ENCODE measurements at regions not wholly inside any gene's neighbourhood (a gene's known extent, or its start where the extent isn't known, plus 50 kb on each side); places are given as distances from the start of the nearest gene placed in this dataset.

GRCh38 chr3:34015204-34016142 lies 217.0 kb downstream of the PDCD6IP start:
- peaks cover 21% of the 10 kb centered on the region for H3K27me3 Mint-ChIP-seq
- no peak overlapping the region for H3K27ac ChIP-seq (ENCODE audit: insufficient read depth, low read length, poor library complexity, severe bottlenecking)
- no peaks in the 10 kb centered on the region for H3K36me3 ChIP-seq (ENCODE audit: control insufficient read depth, insufficient read depth, low read length)

GRCh38 chr3:34016925-34017587 lies 218.6 kb downstream of the PDCD6IP start:
- H3K9me3 ChIP-seq (ENCODE audit: control insufficient read depth in 2 of 2, low read length in 2 of 2) = no peaks in the 10 kb centered on the region
- no peaks in the 10 kb centered on the region for H3K4me1 ChIP-seq (ENCODE audit: control insufficient read depth, insufficient read depth, low read length, poor library complexity, severe bottlenecking)
- Mint-ChIP-seq H3K27ac (peak overlapping the region in 1 of 3 donors; percentile 68), H3K9me3 (peaks cover 0 to 5% (median 0%) of the 10 kb centered on the region in 7 donors), H3K36me3 (no peaks in the 10 kb centered on the region), H3K27me3 (peaks cover 28% of the 10 kb centered on the region), H3K4me3 (peak overlapping the region in 2 of 4 donors; percentile 23 to 48), H3K4me1 (peaks cover 0 to 28% (median 13%) of the 10 kb centered on the region in 4 donors)
- H3K4me3 ChIP-seq (ENCODE audit: low read depth, low read length) = no peak overlapping the region
- H3K27ac ChIP-seq (ENCODE audit: insufficient read depth, low read length, poor library complexity, severe bottlenecking) = no peak overlapping the region
- H3K36me3 ChIP-seq (ENCODE audit: control insufficient read depth, insufficient read depth, low read length) = no peaks in the 10 kb centered on the region
- H3K27me3 ChIP-seq (ENCODE audit: control insufficient read depth, insufficient read depth, low read length) = no peaks in the 10 kb centered on the region
- ATAC-seq (ENCODE audit: low read depth in 2 of 2) (peak in 1 of 2 donors; percentile 44), DNase-seq (peak in 2 of 3 donors; percentile 13 to 69)

More at GRCh38 chr3:34015204-34016142, 217.0 kb downstream of the PDCD6IP start:
- H3K4me3 ChIP-seq (ENCODE audit: low read depth, low read length) = no peak overlapping the region
- H3K4me1 Mint-ChIP-seq = peaks cover 0 to 28% (median 13%) of the 10 kb centered on the region in 4 donors
- ATAC-seq (ENCODE audit: low read depth in 2 of 2) (no peak), DNase-seq (no peak)
- H3K9me3 Mint-ChIP-seq = peaks cover 0 to 5% (median 0%) of the 10 kb centered on the region in 7 donors
- H3K27ac Mint-ChIP-seq = no peak overlapping the region
- no peaks in the 10 kb centered on the region for H3K9me3 ChIP-seq (ENCODE audit: control insufficient read depth in 2 of 2, low read length in 2 of 2)
- no peaks in the 10 kb centered on the region for H3K27me3 ChIP-seq (ENCODE audit: control insufficient read depth, insufficient read depth, low read length)
- no peaks in the 10 kb centered on the region for H3K4me1 ChIP-seq (ENCODE audit: control insufficient read depth, insufficient read depth, low read length, poor library complexity, severe bottlenecking)
- no peak overlapping the region for H3K4me3 Mint-ChIP-seq
- no peaks in the 10 kb centered on the region for H3K36me3 Mint-ChIP-seq

GRCh38 chr3:34017757-34018156 lies 219.3 kb downstream of the PDCD6IP start:
- H3K27ac ChIP-seq (ENCODE audit: insufficient read depth, low read length, poor library complexity, severe bottlenecking) = no peak overlapping the region
- ATAC-seq (ENCODE audit: low read depth in 2 of 2) (no peak), DNase-seq (no peak)
- Mint-ChIP-seq H3K36me3 (no peaks in the 10 kb centered on the region), H3K27ac (peak overlapping the region in 1 of 3 donors; percentile 59), H3K27me3 (peaks cover 28% of the 10 kb centered on the region), H3K9me3 (peaks cover 0 to 5% (median 0%) of the 10 kb centered on the region in 7 donors), H3K4me3 (peak overlapping the region in 1 of 4 donors; percentile 48), H3K4me1 (peaks cover 0 to 28% (median 13%) of the 10 kb centered on the region in 4 donors)
- no peaks in the 10 kb centered on the region for H3K9me3 ChIP-seq (ENCODE audit: control insufficient read depth in 2 of 2, low read length in 2 of 2)
- no peak overlapping the region for H3K4me3 ChIP-seq (ENCODE audit: low read depth, low read length)
- no peaks in the 10 kb centered on the region for H3K27me3 ChIP-seq (ENCODE audit: control insufficient read depth, insufficient read depth, low read length)
- no peaks in the 10 kb centered on the region for H3K4me1 ChIP-seq (ENCODE audit: control insufficient read depth, insufficient read depth, low read length, poor library complexity, severe bottlenecking)
- no peaks in the 10 kb centered on the region for H3K36me3 ChIP-seq (ENCODE audit: control insufficient read depth, insufficient read depth, low read length)

- Histone ChIP-seq H3K36me3 (ENCODE audit: control insufficient read depth, insufficient read depth, low read length) (no peaks in the 10 kb centered on the region), H3K4me1 (ENCODE audit: control insufficient read depth, insufficient read depth, low read length, poor library complexity, severe bottlenecking) (no peaks in the 10 kb centered on the region), H3K4me3 (ENCODE audit: low read depth, low read length) (no peak overlapping the region), H3K9me3 (ENCODE audit: control insufficient read depth in 2 of 2, low read length in 2 of 2) (no peaks in the 10 kb centered on the region), H3K27me3 (ENCODE audit: control insufficient read depth, insufficient read depth, low read length) (no peaks in the 10 kb centered on the region), H3K27ac (ENCODE audit: insufficient read depth, low read length, poor library complexity, severe bottlenecking) (no peak overlapping the region)
- Mint-ChIP-seq H3K4me3 (no peak overlapping the region), H3K9me3 (peaks cover 0 to 5% (median 0%) of the 10 kb centered on the region in 7 donors), H3K4me1 (peaks cover 0 to 28% (median 13%) of the 10 kb centered on the region in 4 donors), H3K27me3 (peaks cover 28% of the 10 kb centered on the region), H3K27ac (no peak overlapping the region), H3K36me3 (no peaks in the 10 kb centered on the region)
- ATAC-seq (ENCODE audit: low read depth in 2 of 2) (no peak), DNase-seq (no peak)
Observed at GRCh38 chr3:34019158-34019557, 220.7 kb downstream of the PDCD6IP start.

- no peak overlapping the region for H3K4me3 ChIP-seq (ENCODE audit: low read depth, low read length)
- Mint-ChIP-seq H3K27ac (no peak overlapping the region), H3K4me1 (peaks cover 0 to 27% (median 13%) of the 10 kb centered on the region in 4 donors), H3K4me3 (no peak overlapping the region), H3K36me3 (no peaks in the 10 kb centered on the region), H3K9me3 (peaks cover 0 to 5% (median 0%) of the 10 kb centered on the region in 7 donors), H3K27me3 (peaks cover 28% of the 10 kb centered on the region)
- no peak overlapping the region for H3K27ac ChIP-seq (ENCODE audit: insufficient read depth, low read length, poor library complexity, severe bottlenecking)
- no peaks in the 10 kb centered on the region for H3K27me3 ChIP-seq (ENCODE audit: control insufficient read depth, insufficient read depth, low read length)
- H3K4me1 ChIP-seq (ENCODE audit: control insufficient read depth, insufficient read depth, low read length, poor library complexity, severe bottlenecking) = no peaks in the 10 kb centered on the region
- DNase-seq (no peak), ATAC-seq (ENCODE audit: low read depth in 2 of 2) (no peak)
- no peaks in the 10 kb centered on the region for H3K36me3 ChIP-seq (ENCODE audit: control insufficient read depth, insufficient read depth, low read length)
- H3K9me3 ChIP-seq (ENCODE audit: control insufficient read depth in 2 of 2, low read length in 2 of 2) = no peaks in the 10 kb centered on the region
Observed at GRCh38 chr3:34020170-34020569, 221.7 kb downstream of the PDCD6IP start.

- Histone ChIP-seq H3K27ac (ENCODE audit: insufficient read depth, low read length, poor library complexity, severe bottlenecking) (no peak overlapping the region), H3K36me3 (ENCODE audit: control insufficient read depth, insufficient read depth, low read length) (no peaks in the 10 kb centered on the region), H3K9me3 (ENCODE audit: control insufficient read depth in 2 of 2, low read length in 2 of 2) (no peaks in the 10 kb centered on the region), H3K4me3 (ENCODE audit: low read depth, low read length) (no peak overlapping the region), H3K27me3 (ENCODE audit: control insufficient read depth, insufficient read depth, low read length) (no peaks in the 10 kb centered on the region), H3K4me1 (ENCODE audit: control insufficient read depth, insufficient read depth, low read length, poor library complexity, severe bottlenecking) (no peaks in the 10 kb centered on the region)
- no peaks in the 10 kb centered on the region for H3K36me3 Mint-ChIP-seq
- H3K27ac Mint-ChIP-seq = no peak overlapping the region
- peaks cover 0 to 24% (median 13%) of the 10 kb centered on the region in 4 donors for H3K4me1 Mint-ChIP-seq
- no peak for DNase-seq
- no peak for ATAC-seq (ENCODE audit: low read depth in 2 of 2)
- peaks cover 28% of the 10 kb centered on the region for H3K27me3 Mint-ChIP-seq
- H3K4me3 Mint-ChIP-seq = no peak overlapping the region
- peaks cover 0 to 5% (median 0%) of the 10 kb centered on the region in 7 donors for H3K9me3 Mint-ChIP-seq
Observed at GRCh38 chr3:34020726-34021680, 222.6 kb downstream of the PDCD6IP start.

GRCh38 chr3:34022147-34022546 lies 223.7 kb downstream of the PDCD6IP start:
- Mint-ChIP-seq H3K27me3 (peaks cover 32% of the 10 kb centered on the region), H3K36me3 (no peaks in the 10 kb centered on the region), H3K27ac (no peak overlapping the region), H3K4me1 (peaks cover 0 to 18% (median 8%) of the 10 kb centered on the region in 4 donors), H3K9me3 (peaks cover 0 to 5% (median 0%) of the 10 kb centered on the region in 7 donors), H3K4me3 (no peak overlapping the region)
- ATAC-seq (ENCODE audit: low read depth in 2 of 2) (no peak), DNase-seq (no peak)
- Histone ChIP-seq H3K27ac (ENCODE audit: insufficient read depth, low read length, poor library complexity, severe bottlenecking) (no peak overlapping the region), H3K27me3 (ENCODE audit: control insufficient read depth, insufficient read depth, low read length) (no peaks in the 10 kb centered on the region), H3K4me1 (ENCODE audit: control insufficient read depth, insufficient read depth, low read length, poor library complexity, severe bottlenecking) (no peaks in the 10 kb centered on the region), H3K9me3 (ENCODE audit: control insufficient read depth in 2 of 2, low read length in 2 of 2) (no peaks in the 10 kb centered on the region), H3K36me3 (ENCODE audit: control insufficient read depth, insufficient read depth, low read length) (no peaks in the 10 kb centered on the region), H3K4me3 (ENCODE audit: low read depth, low read length) (no peak overlapping the region)
